NCI-H1092 (cell line): ENCODE measurements at regions not wholly inside any gene's neighbourhood (a gene's known extent, or its start where the extent isn't known, plus 50 kb on each side); places are given as distances from the start of the nearest gene placed in this dataset.

ENCODE experiments used
- DNase-seq: peaks from one replicate; lab custom pipeline; 2025; lab: John Stamatoyannopoulos, UW

DNA sequence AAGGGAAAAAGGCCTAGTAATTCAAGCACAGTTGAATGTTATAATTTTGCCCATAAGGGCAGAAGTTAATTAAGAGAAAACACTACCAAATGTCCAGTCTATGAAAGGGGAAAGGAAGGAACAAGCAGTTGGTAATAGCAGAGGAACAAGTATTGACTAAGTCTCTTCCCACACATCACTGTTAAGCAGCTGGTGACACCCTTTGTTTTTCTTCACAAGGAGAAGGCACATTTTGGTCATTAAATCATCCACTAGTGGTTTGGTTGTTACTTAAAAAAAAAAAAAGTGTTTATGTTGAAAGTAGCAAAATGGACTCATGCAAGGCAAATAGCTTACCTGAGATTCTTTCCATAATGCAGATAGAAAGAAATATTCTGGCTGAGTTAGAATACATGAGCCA lies 321.4 kb upstream of the NECTIN3 start:
- DNase-seq, result no peak

DNA sequence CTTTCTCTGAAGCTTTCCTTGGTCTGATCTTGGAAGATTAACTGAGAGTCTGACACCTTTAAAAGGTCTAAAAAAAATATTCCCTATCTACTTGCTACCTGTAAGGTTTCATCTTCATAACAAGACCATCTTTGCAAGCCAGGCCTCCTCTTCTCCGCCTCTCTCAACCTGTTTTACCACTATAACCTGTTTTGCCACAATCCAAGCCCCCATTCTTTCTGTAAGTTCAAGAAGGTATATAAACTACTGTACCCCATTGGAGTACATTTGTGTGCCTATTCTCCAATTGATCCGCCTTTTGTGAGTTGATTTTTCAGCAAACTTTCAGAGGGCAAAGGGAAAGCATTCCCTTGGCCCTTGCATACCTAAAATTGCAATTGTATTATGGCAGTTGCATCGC lies 319.3 kb upstream of the NECTIN3 start:
- DNase-seq, result no peak

DNA sequence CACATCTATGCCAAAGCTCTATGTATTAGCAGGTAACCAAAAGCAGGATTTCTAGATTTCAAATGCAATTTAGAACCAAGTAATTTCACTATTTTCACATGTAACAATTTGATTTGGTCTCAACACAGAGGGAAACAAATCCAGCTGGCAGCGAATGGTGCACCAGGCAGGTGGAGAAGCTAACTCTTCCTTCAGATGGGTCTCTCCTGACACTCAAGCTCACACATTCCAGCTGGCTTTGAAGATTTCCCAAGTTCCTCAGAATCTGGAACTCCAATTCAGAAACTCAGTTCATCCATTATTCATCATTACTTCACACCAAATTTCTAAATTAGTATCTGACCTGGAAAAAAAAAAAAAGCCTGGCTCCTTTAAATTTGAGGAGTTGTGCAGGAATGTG lies 318.1 kb upstream of the NECTIN3 start:
- no peak for DNase-seq

DNA sequence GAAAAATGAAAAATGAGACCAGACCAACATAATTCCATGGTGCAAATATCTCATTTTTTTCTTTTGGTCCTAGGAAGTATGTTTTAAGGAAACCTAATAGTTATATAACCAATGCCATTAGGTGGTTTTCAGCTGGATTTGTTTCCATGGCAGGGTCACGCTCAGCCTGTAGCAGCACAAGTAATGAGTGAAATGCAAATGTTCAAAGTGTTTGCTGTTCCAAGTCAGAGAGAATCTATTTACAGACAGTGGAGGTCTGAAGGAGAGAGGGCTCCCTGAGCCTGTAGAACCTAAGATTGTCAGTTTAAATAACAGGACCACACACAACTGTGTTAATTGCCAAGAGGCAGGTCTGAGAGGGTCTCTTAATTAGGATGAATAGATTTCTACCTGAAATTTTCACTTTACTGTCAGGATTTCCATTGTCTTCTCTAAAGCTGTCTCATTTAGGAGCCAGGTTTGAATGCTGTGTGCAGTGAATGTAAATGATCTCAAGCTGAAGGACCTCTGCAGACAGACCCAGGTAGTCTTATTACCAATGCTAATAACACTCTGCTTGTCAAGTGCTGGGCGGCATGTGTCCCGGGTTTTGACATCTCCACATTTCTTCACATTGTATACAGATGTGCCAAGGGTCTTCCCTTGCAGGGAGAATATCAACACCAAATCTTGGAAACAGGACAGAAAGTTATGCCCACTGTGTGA lies 317.3 kb upstream of the NECTIN3 start:
- no peak for DNase-seq

DNA sequence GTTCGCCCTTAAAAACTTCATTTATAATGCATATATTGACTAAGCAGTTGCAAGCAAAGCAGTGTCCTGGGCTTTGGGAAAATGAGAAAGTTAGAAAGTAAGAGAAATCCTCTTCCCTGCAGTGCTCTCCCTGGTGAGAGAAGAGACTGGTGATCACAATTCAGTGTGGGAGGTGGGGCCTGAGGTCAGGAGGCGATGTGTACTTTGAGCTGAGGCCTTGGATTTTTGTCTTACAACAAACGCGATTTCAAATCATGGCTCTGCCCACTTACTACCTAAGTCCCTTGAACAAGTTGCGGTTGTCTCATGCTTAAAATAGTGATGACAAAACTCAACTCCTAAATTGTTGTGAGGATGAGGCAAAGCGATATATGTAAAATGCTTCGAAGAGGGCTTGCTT lies 316.3 kb upstream of the NECTIN3 start:
- no peak for DNase-seq

DNA sequence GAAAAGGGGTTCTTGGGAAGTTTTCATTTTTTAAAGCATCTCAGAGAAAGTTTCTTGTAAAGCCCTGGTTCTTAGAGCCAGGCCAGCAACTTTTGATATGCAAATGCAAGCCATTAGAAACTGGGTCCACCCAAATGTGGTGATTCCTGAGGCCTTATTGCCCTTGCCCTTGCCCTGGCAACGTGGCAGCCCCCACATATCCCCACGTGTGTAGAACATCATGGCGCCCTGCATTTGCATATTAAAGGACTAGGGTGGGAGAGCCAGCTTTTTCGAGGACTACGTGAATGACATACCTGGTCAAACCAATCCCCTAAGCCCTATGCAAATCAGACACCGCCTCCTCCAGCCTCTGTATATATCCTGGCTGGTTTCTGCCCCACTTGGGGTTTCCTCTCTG lies 314.9 kb upstream of the NECTIN3 start:
- DNase-seq, result no peak

DNA sequence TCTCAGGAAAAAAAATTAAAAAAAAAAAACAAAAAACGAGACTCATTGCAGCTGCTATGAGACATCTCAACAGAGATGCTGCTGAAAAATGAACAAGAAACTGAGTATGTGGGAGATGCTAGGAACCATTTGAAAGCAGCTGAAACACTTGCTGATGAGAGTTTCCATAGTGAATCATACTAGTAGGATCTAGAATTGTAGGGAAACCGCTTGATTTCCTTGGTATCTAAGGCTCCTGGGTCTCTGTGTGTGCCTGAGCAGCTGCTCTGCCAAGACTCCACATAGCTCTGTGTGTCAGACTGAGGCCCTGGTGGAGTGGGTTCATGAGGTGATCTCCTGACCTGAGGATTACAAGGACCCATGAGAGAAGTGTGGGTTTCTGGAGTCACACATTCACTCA lies 313.4 kb upstream of the NECTIN3 start:
- DNase-seq, result no peak

DNA sequence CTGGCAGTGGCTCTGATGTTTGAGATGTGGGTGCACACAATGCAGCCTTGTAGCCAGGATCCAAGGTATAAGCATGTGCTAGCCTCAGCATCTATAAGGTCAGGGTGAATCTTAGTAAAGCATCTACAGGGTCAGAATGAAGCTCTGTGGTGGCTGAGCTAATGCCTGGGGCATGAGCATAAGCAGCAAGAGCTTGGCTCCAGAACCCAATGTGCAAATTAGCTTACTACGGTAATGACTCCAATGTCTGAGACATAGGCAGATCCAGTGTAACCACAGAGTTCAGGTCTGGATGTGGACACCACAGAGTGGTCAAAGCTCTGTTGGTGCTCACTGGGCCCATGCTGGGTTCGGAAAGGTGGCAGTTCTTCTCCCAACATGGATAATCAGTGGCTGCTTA lies 304.5 kb upstream of the NECTIN3 start:
- DNase-seq, result no peak

DNA sequence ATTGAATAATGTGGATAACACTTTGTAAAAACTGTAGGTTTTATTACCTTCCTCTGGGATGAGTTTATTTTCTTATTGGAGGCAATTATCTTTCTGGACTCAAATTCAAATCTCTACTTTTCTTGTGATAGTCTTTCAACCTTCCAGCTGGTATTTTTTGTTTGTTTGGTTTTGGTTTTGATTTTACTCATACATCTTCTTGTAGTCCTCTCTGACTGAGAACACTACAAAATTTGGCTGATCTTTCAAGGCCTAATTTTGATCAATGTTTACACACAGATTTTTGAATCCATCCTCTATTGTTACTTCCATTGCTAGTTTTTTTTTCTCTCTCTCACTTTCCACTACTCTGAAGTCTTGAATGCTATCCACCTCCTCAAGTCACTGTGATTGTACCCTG lies 303.8 kb upstream of the NECTIN3 start:
- no peak for DNase-seq

DNA sequence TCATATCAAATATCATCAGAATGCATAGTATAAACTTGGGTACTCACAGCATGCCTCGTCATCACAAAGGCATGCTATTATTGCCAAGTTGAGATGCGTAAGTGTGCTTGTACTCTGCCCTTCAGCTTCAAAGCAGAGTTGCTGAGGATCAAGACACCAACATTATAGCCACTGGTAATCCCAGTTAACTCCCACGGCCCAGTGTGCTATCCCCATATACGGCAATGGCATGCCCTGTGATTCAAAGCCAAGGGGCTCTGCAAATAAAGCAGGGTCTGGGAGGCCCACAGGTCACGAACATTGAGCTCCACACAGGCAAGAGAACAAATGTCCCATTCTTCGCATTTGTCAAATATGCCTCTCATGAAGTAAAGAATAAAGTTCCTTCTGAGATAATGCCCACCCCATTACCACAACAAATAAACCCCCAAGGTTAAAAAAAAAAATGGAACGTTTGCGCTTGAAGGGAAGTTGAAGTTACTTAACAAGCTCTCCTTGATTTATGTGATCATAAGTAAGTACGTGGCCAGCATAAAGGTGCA lies 298.1 kb upstream of the NECTIN3 start:
- DNase-seq, result no peak

DNA sequence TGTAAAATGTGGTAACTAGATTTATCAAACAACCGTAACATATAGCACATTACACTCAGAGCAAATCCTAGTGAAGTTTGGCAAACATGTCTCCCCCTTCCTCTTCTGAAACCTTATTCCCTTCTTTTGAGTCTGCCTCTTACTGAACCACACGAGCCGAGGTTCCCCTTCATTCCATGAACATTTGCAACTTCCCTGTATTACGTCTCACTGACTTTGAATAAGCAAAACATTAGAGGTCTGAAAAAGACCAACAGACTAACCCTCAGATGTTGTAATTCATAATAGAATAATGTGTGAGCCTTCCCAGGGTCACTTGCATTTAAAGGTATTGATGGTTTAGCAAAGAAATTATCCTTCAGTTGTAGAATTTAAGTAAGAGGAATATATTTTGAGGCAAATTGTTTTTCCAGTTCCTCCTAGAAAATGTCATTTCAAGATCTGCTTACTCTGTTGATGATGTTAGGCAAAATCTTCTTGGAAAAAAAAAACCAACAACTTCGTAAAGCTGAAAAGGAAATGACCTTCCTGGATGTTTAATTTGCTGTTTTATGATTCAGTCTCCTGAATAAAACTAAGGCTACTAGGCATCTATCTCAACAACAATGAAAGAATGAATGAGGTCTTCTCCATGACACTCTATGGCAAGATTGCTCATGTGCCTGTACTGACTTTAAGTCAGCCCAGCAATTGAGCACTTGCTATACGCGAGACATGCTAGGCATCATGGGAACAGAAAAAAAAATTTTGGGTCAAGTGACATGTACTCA lies 296.9 kb upstream of the NECTIN3 start:
- no peak for DNase-seq

DNA sequence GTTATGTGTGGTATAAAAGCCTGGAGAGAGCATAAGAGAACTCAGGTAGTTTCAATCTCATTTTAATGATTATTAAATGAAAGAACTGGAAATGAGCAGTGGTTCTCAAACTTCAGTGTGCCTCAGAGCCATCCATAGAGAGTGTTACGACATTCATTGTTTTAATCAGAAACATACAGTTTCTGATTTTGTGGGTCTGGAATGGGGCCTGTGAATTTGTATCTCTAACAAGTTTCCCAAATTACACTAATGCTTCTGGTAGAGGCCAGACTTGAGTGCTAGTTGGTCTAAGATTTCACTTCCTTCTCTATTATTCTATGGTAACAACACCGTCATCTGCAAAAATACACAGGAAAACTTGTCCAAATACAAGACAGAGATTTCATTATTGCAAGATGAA lies 292.0 kb upstream of the NECTIN3 start:
- no peak for DNase-seq

DNA sequence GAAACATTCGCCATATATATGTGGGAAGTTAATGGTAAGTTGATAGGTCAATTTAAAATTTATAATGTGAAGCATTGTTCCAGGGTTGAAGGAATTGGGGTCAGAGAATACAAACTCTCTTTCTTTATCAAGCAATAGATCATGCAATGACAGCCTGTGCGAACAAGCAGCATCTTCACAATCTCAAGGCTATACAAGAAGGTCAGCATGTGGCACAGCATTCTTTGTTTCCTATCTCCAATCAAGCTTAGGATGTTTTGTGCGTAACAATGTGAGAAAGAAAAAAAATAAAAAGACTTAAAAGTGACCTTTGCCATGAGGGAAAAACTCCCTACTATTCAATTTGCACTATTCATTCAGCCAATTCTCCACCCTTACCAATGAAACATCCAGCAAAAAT lies 288.1 kb upstream of the NECTIN3 start:
- no peak for DNase-seq

DNA sequence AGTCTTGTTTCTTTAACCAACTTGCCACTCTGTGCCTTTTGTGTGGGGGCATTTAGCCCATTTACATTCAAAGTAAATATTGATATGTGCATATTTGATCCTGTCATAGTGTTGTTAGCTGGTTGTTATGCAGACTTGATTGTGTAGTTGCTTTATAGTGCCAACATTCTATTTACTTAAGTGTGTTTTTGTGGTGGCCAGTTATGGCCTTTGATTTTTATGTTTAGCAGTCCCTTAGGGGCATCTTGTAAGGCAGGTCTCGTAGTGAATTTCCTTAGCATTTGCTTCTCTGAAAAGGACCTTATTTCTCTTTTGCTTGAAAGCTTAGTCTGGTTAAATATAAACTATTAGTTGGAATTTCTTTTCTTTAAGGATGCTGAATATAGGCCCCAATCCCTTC lies 282.8 kb upstream of the NECTIN3 start:
- DNase-seq, result no peak

DNA sequence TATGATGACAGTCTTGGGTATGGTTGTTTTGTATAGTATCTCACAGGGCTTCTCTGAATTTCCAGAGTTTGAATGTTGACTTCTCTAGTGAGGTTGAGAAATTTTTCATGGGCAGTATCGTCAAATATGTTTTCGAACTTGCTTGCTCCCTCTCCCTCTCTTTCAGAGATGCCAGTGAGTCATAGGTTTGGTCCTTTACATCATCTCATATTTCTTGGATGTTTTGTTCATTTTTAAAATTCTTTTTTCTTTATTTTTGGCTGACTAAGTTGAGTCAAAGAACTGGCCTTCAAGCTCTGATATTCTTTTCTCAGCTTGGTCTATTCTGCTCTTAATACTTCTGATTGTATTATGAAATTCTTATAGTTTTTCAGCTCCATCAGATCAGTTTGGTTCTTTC lies 282.3 kb upstream of the NECTIN3 start:
- no peak for DNase-seq

DNA sequence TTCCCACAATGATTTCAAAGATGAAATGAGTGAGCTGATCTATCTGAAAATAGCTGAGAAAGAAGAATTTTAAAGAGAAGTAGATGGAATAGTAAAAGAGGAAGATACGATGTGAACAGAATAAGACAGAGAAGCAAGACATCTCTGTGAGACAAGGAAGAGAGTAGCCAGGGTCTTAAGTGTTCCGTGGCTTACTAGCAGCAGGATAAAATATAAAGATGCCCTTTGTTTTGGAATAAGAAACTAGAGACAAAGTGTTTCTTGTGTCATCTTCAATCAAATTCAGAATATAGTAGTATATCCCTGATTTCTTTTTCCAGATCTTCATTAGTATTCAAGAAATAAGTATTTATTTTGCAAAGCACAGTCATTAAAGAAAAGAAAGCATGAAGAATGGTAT lies 281.0 kb upstream of the NECTIN3 start:
- DNase-seq, result no peak

DNA sequence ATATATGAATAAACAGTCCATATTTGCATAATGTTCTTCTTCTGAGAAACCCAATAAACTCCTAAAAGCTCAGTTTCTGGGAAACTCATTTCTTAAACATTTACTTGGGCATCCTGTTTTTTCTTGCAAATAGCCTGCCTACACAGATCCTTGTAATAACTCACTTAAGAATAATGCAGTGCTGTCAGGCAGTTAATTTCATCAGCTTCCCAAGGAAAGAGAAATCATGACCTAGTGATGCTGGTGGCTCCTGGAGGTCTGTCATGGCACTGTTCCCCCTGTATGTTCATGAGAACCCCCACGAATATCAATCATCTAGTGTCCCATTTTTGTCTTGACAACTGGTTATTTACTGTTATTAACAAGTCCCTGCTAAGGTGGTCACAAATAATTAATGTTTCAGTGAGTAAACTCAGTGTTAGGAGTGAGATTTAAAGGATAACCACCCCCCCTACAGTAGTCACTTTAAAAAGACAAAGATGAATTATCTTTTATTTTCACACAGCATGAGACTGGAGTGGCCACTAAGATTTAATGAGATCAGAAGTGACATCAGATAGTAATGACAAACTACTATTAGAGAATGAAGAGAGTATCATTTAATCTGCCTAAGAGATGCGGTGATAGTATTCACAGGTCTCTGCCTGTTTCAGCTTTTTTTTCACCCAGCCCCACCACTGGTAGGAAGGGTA lies 279.5 kb upstream of the NECTIN3 start:
- no peak for DNase-seq

DNA sequence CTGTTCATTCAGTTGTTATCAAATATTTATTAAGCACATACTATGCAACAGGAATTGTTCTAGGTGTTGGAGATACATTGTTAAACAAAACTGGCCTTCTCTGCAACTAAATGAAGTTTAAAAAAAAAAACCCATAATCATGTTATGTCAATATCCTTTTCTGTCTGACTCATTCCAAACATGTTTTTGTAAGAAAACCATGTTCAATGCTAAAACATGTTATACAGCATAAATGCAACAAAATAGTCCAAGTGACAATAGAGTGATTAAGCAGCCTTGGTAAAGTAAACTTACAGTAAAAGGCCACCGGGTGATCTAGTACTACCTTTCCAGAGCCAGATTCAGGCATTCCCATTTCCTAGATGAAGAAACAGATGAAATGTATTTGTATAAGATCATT lies 278.0 kb upstream of the NECTIN3 start:
- DNase-seq, result no peak

DNA sequence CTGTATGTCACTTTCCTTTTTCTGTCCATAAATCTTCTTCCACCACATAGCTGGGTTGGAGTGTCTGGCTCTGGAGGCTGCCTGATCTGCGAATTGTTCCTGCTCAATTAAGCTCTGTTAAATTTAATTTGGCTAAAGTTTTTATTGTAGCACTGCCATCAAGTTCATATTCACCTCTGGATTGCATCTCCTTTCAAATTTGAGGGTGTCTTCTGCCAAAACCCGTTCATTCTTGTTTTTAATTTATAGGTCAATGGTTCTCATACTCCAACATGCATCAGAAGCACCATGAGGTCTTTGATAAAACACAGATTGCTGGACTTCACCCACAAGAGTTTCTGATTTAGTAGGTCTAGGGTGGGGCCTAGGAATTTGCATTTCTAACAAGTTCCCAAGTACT lies 276.5 kb upstream of the NECTIN3 start:
- no peak for DNase-seq

DNA sequence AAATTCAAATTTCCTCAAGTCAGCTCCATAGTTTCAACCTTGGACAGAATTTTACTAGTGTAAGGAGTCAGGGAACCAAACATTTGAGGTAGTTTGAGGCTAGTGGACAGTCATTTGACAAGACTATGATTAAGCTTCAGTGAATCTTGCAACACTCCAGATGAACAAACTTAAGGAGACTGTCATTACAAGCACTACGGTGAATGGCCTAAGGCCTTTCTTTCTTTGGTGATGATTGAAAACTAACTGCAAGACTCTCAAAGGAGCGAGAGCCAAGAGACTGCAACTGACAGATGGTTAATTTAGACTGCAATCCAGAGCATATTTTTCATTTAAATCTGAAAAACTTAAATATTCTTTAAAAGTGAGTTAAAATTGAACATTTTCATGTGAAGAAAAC lies 272.3 kb upstream of the NECTIN3 start:
- DNase-seq, result no peak

DNA sequence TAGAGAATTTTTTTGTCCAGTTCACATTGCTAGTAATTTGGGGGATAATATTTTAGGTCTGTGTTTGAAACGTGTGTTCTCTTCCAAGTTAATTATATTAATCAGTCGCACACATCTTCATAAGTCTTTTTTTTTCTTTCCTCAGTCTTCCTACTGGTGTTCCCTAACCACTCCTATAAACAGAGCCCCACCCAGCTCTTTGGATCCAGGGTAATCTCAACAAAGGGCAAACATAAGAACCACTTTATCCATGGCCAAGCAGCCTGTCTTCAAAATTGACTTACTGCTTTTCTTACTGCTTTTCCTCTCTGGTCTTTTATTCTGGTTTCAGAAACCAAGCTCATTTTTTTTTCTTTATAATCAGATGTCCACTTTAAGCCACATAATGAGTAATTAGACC lies 266.8 kb upstream of the NECTIN3 start:
- DNase-seq, result no peak

DNA sequence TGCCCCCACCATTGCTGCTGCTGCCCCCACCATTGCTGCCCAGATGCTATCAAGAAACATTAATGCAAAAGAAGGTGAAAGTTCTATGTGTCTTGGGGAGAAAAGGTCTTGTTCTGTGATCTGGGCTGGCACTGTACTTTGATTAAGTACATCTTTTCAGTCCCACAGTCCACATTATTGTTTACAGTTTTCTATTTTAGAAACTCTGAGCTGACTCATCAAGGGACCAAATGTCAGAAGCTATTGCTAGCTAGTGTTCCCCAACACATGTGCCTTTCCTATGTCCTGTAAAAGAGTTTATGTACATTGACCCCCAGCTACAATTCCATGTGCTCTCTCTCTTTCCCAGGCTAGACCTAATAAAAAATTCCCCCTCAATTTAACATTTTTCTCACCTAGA lies 264.7 kb upstream of the NECTIN3 start:
- no peak for DNase-seq

DNA sequence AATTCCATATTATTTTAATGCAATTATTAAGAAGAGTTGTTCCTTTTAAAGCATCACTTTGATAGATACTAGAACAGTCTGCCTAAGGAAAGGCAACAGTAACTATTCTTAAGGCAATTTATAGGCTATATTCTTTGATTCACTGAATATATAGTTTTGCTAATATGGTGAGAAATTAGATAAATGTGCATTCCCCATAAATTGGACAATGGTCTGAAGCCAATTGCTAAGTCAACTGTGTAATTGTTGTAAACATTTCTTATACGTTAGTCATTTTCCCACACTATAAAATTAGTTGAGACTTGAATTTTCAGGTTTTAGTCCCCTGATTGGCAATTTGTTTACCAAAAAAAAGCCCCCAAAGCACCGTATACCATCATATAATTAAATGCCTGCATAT lies 263.0 kb upstream of the NECTIN3 start:
- no peak for DNase-seq
